Astrocyte (in vitro differentiated cells and primary cell): ENCODE measurements at regions not wholly inside any gene's neighbourhood (a gene's known extent, or its start where the extent isn't known, plus 50 kb on each side); places are given as distances from the start of the nearest gene placed in this dataset.

Source experiments
- DNase-seq: peaks from one replicate; pipeline ENCODE4 v3.0.0-alpha.2; 2010; ENCODE audit warnings: low read depth
- FAIRE-seq: peaks from 2 replicates; lab custom pipeline; 2011; peaks lifted over from hg19 to GRCh38; lab: Jason Lieb, UNC
- H2AFZ ChIP-seq: 2 replicates; pipeline ENCODE4 v1.6.0; 2012; ENCODE audit warnings: low read depth, low read length, inconsistent platforms
- H3K27ac ChIP-seq: 2 replicates; pipeline ENCODE4 v1.5.1; 2011; ENCODE audit warnings: low read depth, low read length, inconsistent platforms
- H3K27me3 ChIP-seq: 2 replicates; pipeline ENCODE4 v1.6.0; 2011; ENCODE audit warnings: low read length, inconsistent platforms; ENCODE audit not compliant: insufficient read depth
- H3K36me3 ChIP-seq: 2 replicates; pipeline ENCODE4 v1.5.1; 2011; ENCODE audit warnings: low read length, inconsistent platforms; ENCODE audit not compliant: insufficient read depth
- H3K4me1 ChIP-seq: 2 replicates; pipeline ENCODE4 v1.5.1; 2011; ENCODE audit warnings: low read length, inconsistent platforms; ENCODE audit not compliant: insufficient read depth
- H3K4me2 ChIP-seq: 2 replicates; pipeline ENCODE4 v1.6.0; 2012; ENCODE audit warnings: low read length, inconsistent platforms
- H3K4me3 ChIP-seq: 2 replicates; pipeline ENCODE4 v1.5.1; 2011; ENCODE audit warnings: low read depth, mild to moderate bottlenecking, low read length, inconsistent platforms; ENCODE audit not compliant: insufficient read depth
- H3K79me2 ChIP-seq: 2 replicates; pipeline ENCODE4 v1.6.0; 2012; ENCODE audit warnings: mild to moderate bottlenecking, low read length, inconsistent platforms; ENCODE audit not compliant: insufficient read depth
- H3K9ac ChIP-seq: 2 replicates; pipeline ENCODE4 v1.6.0; 2012; ENCODE audit warnings: mild to moderate bottlenecking, low read length, inconsistent platforms
- H3K9me3 ChIP-seq: 2 replicates; pipeline ENCODE4 v1.5.1; 2012; ENCODE audit warnings: low read depth, mild to moderate bottlenecking, low read length, inconsistent platforms; ENCODE audit not compliant: insufficient read depth
- H4K20me1 ChIP-seq: 2 replicates; pipeline ENCODE4 v1.6.0; 2012; ENCODE audit warnings: low read length, inconsistent platforms; ENCODE audit not compliant: insufficient read depth
- H3K27ac Mint-ChIP-seq: one replicate; pipeline ENCODE4 v1.8.0; 2021; ENCODE audit warnings: mild to moderate bottlenecking, mixed read lengths; ENCODE audit not compliant: unreplicated experiment
- H3K27me3 Mint-ChIP-seq: one replicate; pipeline ENCODE4 v1.8.0; 2021; ENCODE audit warnings: low read depth, mixed read lengths; ENCODE audit not compliant: unreplicated experiment
- H3K36me3 Mint-ChIP-seq: one replicate; pipeline ENCODE4 v1.8.0; 2021; ENCODE audit warnings: low read depth, mixed read lengths; ENCODE audit not compliant: unreplicated experiment
- H3K4me1 Mint-ChIP-seq: one replicate; pipeline ENCODE4 v1.8.0; 2021; ENCODE audit warnings: low read depth, mixed read lengths; ENCODE audit not compliant: unreplicated experiment
- H3K4me3 Mint-ChIP-seq: one replicate; pipeline ENCODE4 v1.8.0; 2021; ENCODE audit warnings: mild to moderate bottlenecking, moderate library complexity, mixed read lengths; ENCODE audit not compliant: unreplicated experiment
- H3K9me3 Mint-ChIP-seq: one replicate; pipeline ENCODE4 v1.8.0; 2021; ENCODE audit warnings: mild to moderate bottlenecking, mixed read lengths; ENCODE audit not compliant: unreplicated experiment
- EZH2 ChIP-seq: IDR thresholded peaks from 2 replicates; pipeline ENCODE4 v1.6.1; 2012; ENCODE audit warnings: mild to moderate bottlenecking, low read length, inconsistent platforms; ENCODE audit not compliant: insufficient read depth
- TF ChIP-seq, protein P1 (sequence below): IDR thresholded peaks from 2 replicates; pipeline ENCODE4 v1.5.1; 2011; ENCODE audit warnings: low read depth, mild to moderate bottlenecking, inconsistent platforms, low read length, moderate library complexity; ENCODE audit not compliant: insufficient read depth

DNA sequence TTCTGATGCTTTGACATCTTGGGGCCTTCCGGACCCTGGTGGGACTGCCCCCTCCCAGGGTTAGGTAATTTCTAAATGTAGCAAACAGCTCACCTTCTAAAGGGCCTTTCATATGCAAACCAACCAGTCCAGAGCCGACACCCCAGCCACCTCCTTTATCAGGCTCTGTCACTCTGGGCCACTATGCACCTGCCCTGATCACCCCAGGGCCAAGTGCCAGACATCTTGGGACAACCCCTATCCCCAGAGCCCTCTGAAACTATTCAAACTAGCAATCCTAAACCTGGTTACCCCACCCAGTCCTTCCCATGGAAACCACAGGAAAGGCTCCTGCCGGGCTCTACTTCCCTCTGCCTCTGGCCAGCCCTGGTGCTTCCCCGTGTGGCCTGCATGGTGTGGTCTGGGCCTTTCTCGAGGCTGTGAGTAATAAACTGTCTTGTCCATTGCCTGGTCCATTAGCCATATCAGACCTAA, 91.2 kb upstream of the TNRC6C start:
- no peaks in the 10 kb centered on the region for H3K9me3 ChIP-seq
- Mint-ChIP-seq H3K4me3 (peak overlapping the region; percentile 20), H3K36me3 (no peaks in the 10 kb centered on the region), H3K27ac (no peak overlapping the region), H3K27me3 (peaks cover 78% of the 10 kb centered on the region), H3K4me1 (no peaks in the 10 kb centered on the region), H3K9me3 (no peaks in the 10 kb centered on the region)
- DNase-seq (no peak), FAIRE-seq (no peak)
- no peak overlapping the region for H3K4me2 ChIP-seq
- no peaks in the 10 kb centered on the region for H3K4me1 ChIP-seq
- no peak overlapping the region for H3K4me3 ChIP-seq
- H3K79me2 ChIP-seq = no peaks in the 10 kb centered on the region
- H4K20me1 ChIP-seq = no peaks in the 10 kb centered on the region
- no peaks in the 10 kb centered on the region for H3K36me3 ChIP-seq
- no peak overlapping the region for H2AFZ ChIP-seq
- no peak overlapping the region for H3K27ac ChIP-seq
- H3K27me3 ChIP-seq = peaks cover 25% of the 10 kb centered on the region
- TF ChIP-seq EZH2 = no peak
- TF ChIP-seq, protein P1, sequence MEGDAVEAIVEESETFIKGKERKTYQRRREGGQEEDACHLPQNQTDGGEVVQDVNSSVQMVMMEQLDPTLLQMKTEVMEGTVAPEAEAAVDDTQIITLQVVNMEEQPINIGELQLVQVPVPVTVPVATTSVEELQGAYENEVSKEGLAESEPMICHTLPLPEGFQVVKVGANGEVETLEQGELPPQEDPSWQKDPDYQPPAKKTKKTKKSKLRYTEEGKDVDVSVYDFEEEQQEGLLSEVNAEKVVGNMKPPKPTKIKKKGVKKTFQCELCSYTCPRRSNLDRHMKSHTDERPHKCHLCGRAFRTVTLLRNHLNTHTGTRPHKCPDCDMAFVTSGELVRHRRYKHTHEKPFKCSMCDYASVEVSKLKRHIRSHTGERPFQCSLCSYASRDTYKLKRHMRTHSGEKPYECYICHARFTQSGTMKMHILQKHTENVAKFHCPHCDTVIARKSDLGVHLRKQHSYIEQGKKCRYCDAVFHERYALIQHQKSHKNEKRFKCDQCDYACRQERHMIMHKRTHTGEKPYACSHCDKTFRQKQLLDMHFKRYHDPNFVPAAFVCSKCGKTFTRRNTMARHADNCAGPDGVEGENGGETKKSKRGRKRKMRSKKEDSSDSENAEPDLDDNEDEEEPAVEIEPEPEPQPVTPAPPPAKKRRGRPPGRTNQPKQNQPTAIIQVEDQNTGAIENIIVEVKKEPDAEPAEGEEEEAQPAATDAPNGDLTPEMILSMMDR = no peak
- no peak overlapping the region for H3K9ac ChIP-seq

GRCh38 chr17:77867976-77868713, 90.4 kb upstream of the TNRC6C start:
- H3K4me1 Mint-ChIP-seq = no peaks in the 10 kb centered on the region

More at GRCh38 chr17:77867976-77868713, 90.4 kb upstream of the TNRC6C start:
- Histone ChIP-seq H3K27ac (no peak overlapping the region), H2AFZ (no peak overlapping the region), H3K79me2 (no peaks in the 10 kb centered on the region), H4K20me1 (no peaks in the 10 kb centered on the region), H3K27me3 (peaks cover 32% of the 10 kb centered on the region), H3K36me3 (no peaks in the 10 kb centered on the region), H3K4me3 (no peak overlapping the region), H3K4me1 (no peaks in the 10 kb centered on the region), H3K4me2 (no peak overlapping the region), H3K9me3 (peaks cover 6% of the 10 kb centered on the region), H3K9ac (no peak overlapping the region)
- Mint-ChIP-seq H3K27me3 (peaks cover 79% of the 10 kb centered on the region), H3K27ac (no peak overlapping the region), H3K4me3 (no peak overlapping the region), H3K9me3 (no peaks in the 10 kb centered on the region), H3K36me3 (no peaks in the 10 kb centered on the region)
- no peak for DNase-seq
- no peak for FAIRE-seq
- TF ChIP-seq EZH2 = no peak
- TF ChIP-seq, protein P1 = no peak
